IPS-18a (cell line): ENCODE measurements at regions not wholly inside any gene's neighbourhood (a gene's known extent, or its start where the extent isn't known, plus 50 kb on each side); places are given as distances from the start of the nearest gene placed in this dataset.

Experiments
- H3K27ac ChIP-seq: one replicate; pipeline ENCODE4 v1.5.1; 2013; ENCODE audit warnings: low read length
- H3K27me3 ChIP-seq: one replicate; pipeline ENCODE4 v1.6.1; 2013; ENCODE audit warnings: mild to moderate bottlenecking, low read length; ENCODE audit not compliant: control insufficient read depth, insufficient read depth
- H3K36me3 ChIP-seq: one replicate; pipeline ENCODE4 v1.6.1; 2013; ENCODE audit warnings: low read depth, low read length; ENCODE audit not compliant: control insufficient read depth
- H3K4me1 ChIP-seq: one replicate; pipeline ENCODE4 v1.6.1; 2013; ENCODE audit warnings: low read depth, low read length; ENCODE audit not compliant: control insufficient read depth
- H3K4me3 ChIP-seq: one replicate; pipeline ENCODE4 v1.5.1; 2013; ENCODE audit warnings: low read length
- H3K9ac ChIP-seq: one replicate; pipeline ENCODE4 v1.6.1; 2013; ENCODE audit warnings: mild to moderate bottlenecking, low read length, moderate library complexity
- H3K9me3 ChIP-seq: one replicate; pipeline ENCODE4 v1.6.1; 2013; ENCODE audit warnings: low read depth, low read length; ENCODE audit not compliant: control insufficient read depth

- no peaks in the 10 kb centered on the region for H3K36me3 ChIP-seq
These were observed 73.1 kb upstream of the PTER start for GRCh38 chr10:16363741-16364140.

GRCh38 chr10:16367621-16368292 is 69.1 kb upstream of the PTER start:
- H3K27me3 ChIP-seq = no peaks in the 10 kb centered on the region
- no peak overlapping the region for H3K27ac ChIP-seq
- H3K9ac ChIP-seq = no peak overlapping the region
- H3K36me3 ChIP-seq = no peaks in the 10 kb centered on the region
- no peaks in the 10 kb centered on the region for H3K9me3 ChIP-seq
- no peak overlapping the region for H3K4me3 ChIP-seq
- H3K4me1 ChIP-seq = no peaks in the 10 kb centered on the region

More at GRCh38 chr10:16363741-16364140, 73.1 kb upstream of the PTER start:
- Histone ChIP-seq H3K4me3 (no peak overlapping the region), H3K4me1 (no peaks in the 10 kb centered on the region), H3K27me3 (no peaks in the 10 kb centered on the region), H3K9me3 (no peaks in the 10 kb centered on the region), H3K27ac (no peak overlapping the region), H3K9ac (no peak overlapping the region)

- no peaks in the 10 kb centered on the region for H3K9me3 ChIP-seq
- no peak overlapping the region for H3K27ac ChIP-seq
- no peak overlapping the region for H3K4me3 ChIP-seq
- H3K27me3 ChIP-seq = no peaks in the 10 kb centered on the region
- H3K9ac ChIP-seq = no peak overlapping the region
- no peaks in the 10 kb centered on the region for H3K36me3 ChIP-seq
- peaks cover 14% of the 10 kb centered on the region for H3K4me1 ChIP-seq
These were observed 55.7 kb upstream of the PTER start for GRCh38 chr10:16381083-16381482.

- no peak overlapping the region for H3K27ac ChIP-seq
- no peak overlapping the region for H3K9ac ChIP-seq
- H3K36me3 ChIP-seq = no peaks in the 10 kb centered on the region
- H3K4me3 ChIP-seq = no peak overlapping the region
- peaks cover 26% of the 10 kb centered on the region for H3K4me1 ChIP-seq
- no peaks in the 10 kb centered on the region for H3K27me3 ChIP-seq
- no peaks in the 10 kb centered on the region for H3K9me3 ChIP-seq
These were observed 52.8 kb upstream of the PTER start for GRCh38 chr10:16384021-16384420.

- Histone ChIP-seq H3K27me3 (no peaks in the 10 kb centered on the region), H3K27ac (no peak overlapping the region), H3K4me3 (peak overlapping the region; percentile 40), H3K36me3 (no peaks in the 10 kb centered on the region), H3K4me1 (peaks cover 26% of the 10 kb centered on the region), H3K9ac (peak overlapping the region; percentile 14), H3K9me3 (no peaks in the 10 kb centered on the region)
These were observed 50.0 kb upstream of the PTER start for GRCh38 chr10:16386855-16387254.
